ENCODE measurements at regions not wholly inside any gene's neighbourhood (a gene's known extent, or its start where the extent isn't known, plus 50 kb on each side); places are given as distances from the start of the nearest gene placed in this dataset.

GRCh38 chr12:39062266-39062996 is 157.0 kb upstream of the CPNE8 start:
- TF ChIP-seq CTCF (IDR thresholded peaks at IDR 0.05; ENCODE audit: low read depth, low read length, missing control alignments) = no peak
- DNase-seq (ENCODE audit: low read depth) = no peak
- H3K4me3 ChIP-seq (ENCODE audit: low read depth, low read length) = no peak overlapping the region

GRCh38 chr12:39061576-39061975 is 156.2 kb upstream of the CPNE8 start:
- H3K4me3 ChIP-seq (ENCODE audit: low read depth, low read length) = no peak overlapping the region
- DNase-seq (ENCODE audit: low read depth) = no peak
- TF ChIP-seq CTCF (IDR thresholded peaks at IDR 0.05; ENCODE audit: low read depth, low read length, missing control alignments) = no peak

- no peak for DNase-seq (ENCODE audit: low read depth)
- no peak overlapping the region for H3K4me3 ChIP-seq (ENCODE audit: low read depth, low read length)
- TF ChIP-seq CTCF (IDR thresholded peaks at IDR 0.05; ENCODE audit: low read depth, low read length, missing control alignments) = no peak
These were observed 143.0 kb upstream of the CPNE8 start for GRCh38 chr12:39048395-39048794.

GRCh38 chr12:39047539-39048262 is 142.3 kb upstream of the CPNE8 start:
- no peak overlapping the region for H3K4me3 ChIP-seq (ENCODE audit: low read depth, low read length)
- no peak for DNase-seq (ENCODE audit: low read depth)
- no peak for TF ChIP-seq CTCF (IDR thresholded peaks at IDR 0.05; ENCODE audit: low read depth, low read length, missing control alignments)

- no peak for TF ChIP-seq CTCF (IDR thresholded peaks at IDR 0.05; ENCODE audit: low read depth, low read length, missing control alignments)
- no peak for DNase-seq (ENCODE audit: low read depth)
- H3K4me3 ChIP-seq (ENCODE audit: low read depth, low read length) = no peak overlapping the region
These were observed 139.4 kb upstream of the CPNE8 start for GRCh38 chr12:39044754-39045153.

- DNase-seq (ENCODE audit: low read depth) = no peak
- H3K4me3 ChIP-seq (ENCODE audit: low read depth, low read length) = no peak overlapping the region
- TF ChIP-seq CTCF (IDR thresholded peaks at IDR 0.05; ENCODE audit: low read depth, low read length, missing control alignments) = no peak
These were observed 138.0 kb upstream of the CPNE8 start for GRCh38 chr12:39043424-39043822.

Data from GM12864 (cell line).